Lung microvascular endothelial cell (primary cell): ENCODE measurements at regions not wholly inside any gene's neighbourhood (a gene's known extent, or its start where the extent isn't known, plus 50 kb on each side); places are given as distances from the start of the nearest gene placed in this dataset.

Experiments used
- DNase-seq, 2 donors: peaks; one replicate each; pipeline versions ENCODE4 v3.0.0 to v3.0.0-alpha.2; 2010; ENCODE audit warnings: low read depth in 2 of 2

GRCh38 chr2:204321027-204321800 is 224.1 kb upstream of the PARD3B start:
- DNase-seq: no peak

- peak; percentile 98 for DNase-seq
Observed at GRCh38 chr2:204321910-204322751, 223.1 kb upstream of the PARD3B start.

- peak; percentile 90 to 92 for DNase-seq
Observed at GRCh38 chr2:204325468-204325867, 219.8 kb upstream of the PARD3B start.

- no peak for DNase-seq
Observed at GRCh38 chr2:204328373-204328772, 216.9 kb upstream of the PARD3B start.

GRCh38 chr2:204329016-204329415 is 216.3 kb upstream of the PARD3B start:
- no peak for DNase-seq

- DNase-seq: no peak
Observed at GRCh38 chr2:204329532-204329931, 215.7 kb upstream of the PARD3B start.

GRCh38 chr2:204331180-204331579 is 214.1 kb upstream of the PARD3B start:
- DNase-seq: no peak

- no peak for DNase-seq
Observed at GRCh38 chr2:204331988-204332387, 213.3 kb upstream of the PARD3B start.

GRCh38 chr2:204332706-204333105 is 212.6 kb upstream of the PARD3B start:
- no peak for DNase-seq

- DNase-seq: no peak
Observed at GRCh38 chr2:204333861-204334260, 211.4 kb upstream of the PARD3B start.

GRCh38 chr2:204335451-204336058 is 209.7 kb upstream of the PARD3B start:
- DNase-seq: no peak

- DNase-seq: no peak
Observed at GRCh38 chr2:204336153-204336744, 209.0 kb upstream of the PARD3B start.

- no peak for DNase-seq
Observed at GRCh38 chr2:204337638-204338037, 207.6 kb upstream of the PARD3B start.

GRCh38 chr2:204339212-204339715 is 206.0 kb upstream of the PARD3B start:
- no peak for DNase-seq

- no peak for DNase-seq
Observed at GRCh38 chr2:204340511-204340910, 204.8 kb upstream of the PARD3B start.

- DNase-seq: no peak
Observed at GRCh38 chr2:204341887-204342276, 203.4 kb upstream of the PARD3B start.

- DNase-seq: no peak
Observed at GRCh38 chr2:204343685-204344084, 201.6 kb upstream of the PARD3B start.

- DNase-seq: no peak
Observed at GRCh38 chr2:204344119-204344518, 201.2 kb upstream of the PARD3B start.

GRCh38 chr2:204346906-204347305 is 198.4 kb upstream of the PARD3B start:
- no peak for DNase-seq

GRCh38 chr2:204353823-204354222 is 191.5 kb upstream of the PARD3B start:
- DNase-seq: no peak

GRCh38 chr2:204354442-204354856 is 190.8 kb upstream of the PARD3B start:
- DNase-seq: no peak

- no peak for DNase-seq
Observed at GRCh38 chr2:204355688-204356087, 189.6 kb upstream of the PARD3B start.
